ENCODE measurements at regions not wholly inside any gene's neighbourhood (a gene's known extent, or its start where the extent isn't known, plus 50 kb on each side); places are given as distances from the start of the nearest gene placed in this dataset.

DNA sequence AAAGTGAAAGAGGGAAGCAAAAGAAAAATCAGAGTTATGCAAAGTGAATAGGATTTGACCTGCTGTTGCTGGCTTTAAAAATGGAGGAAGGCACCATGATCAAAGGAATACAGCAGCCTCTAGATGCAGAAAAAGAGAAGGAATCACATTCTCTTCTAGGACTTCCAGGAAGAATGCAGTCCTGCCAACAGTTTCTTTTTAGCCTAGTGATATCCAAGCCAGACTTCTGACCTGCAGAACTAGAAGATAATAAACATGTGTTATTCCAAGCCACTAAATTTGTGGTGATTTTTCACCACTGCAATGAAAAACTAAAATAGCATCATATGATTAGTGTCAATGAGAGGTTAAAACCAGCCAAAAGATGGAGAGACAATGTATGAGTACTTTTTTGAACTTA lies 101.9 kb upstream of the ADAMTS5 start:
- Histone ChIP-seq H2AFZ (ENCODE audit: low read depth, low read length) (no peak overlapping the region), H3K4me2 (ENCODE audit: low read length) (no peak overlapping the region), H3K27ac (ENCODE audit: low read depth, low read length) (no peak overlapping the region), H3K27me3 (ENCODE audit: insufficient read depth, low read length) (no peaks in the 10 kb centered on the region), H3K9ac (ENCODE audit: low read length) (no peak overlapping the region), H3K9me3 (ENCODE audit: insufficient read depth, low read depth, low read length) (no peaks in the 10 kb centered on the region), H3K4me3 (ENCODE audit: insufficient read depth, low read depth, low read length) (no peak overlapping the region), H3K4me1 (ENCODE audit: insufficient read depth, low read length) (no peaks in the 10 kb centered on the region), H4K20me1 (ENCODE audit: insufficient read depth, low read length) (no peaks in the 10 kb centered on the region), H3K36me3 (ENCODE audit: insufficient read depth, low read length) (no peaks in the 10 kb centered on the region), H3K79me2 (ENCODE audit: insufficient read depth, low read length) (no peaks in the 10 kb centered on the region)
- TF ChIP-seq, protein P1, sequence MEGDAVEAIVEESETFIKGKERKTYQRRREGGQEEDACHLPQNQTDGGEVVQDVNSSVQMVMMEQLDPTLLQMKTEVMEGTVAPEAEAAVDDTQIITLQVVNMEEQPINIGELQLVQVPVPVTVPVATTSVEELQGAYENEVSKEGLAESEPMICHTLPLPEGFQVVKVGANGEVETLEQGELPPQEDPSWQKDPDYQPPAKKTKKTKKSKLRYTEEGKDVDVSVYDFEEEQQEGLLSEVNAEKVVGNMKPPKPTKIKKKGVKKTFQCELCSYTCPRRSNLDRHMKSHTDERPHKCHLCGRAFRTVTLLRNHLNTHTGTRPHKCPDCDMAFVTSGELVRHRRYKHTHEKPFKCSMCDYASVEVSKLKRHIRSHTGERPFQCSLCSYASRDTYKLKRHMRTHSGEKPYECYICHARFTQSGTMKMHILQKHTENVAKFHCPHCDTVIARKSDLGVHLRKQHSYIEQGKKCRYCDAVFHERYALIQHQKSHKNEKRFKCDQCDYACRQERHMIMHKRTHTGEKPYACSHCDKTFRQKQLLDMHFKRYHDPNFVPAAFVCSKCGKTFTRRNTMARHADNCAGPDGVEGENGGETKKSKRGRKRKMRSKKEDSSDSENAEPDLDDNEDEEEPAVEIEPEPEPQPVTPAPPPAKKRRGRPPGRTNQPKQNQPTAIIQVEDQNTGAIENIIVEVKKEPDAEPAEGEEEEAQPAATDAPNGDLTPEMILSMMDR (IDR thresholded peaks at IDR 0.05; ENCODE audit: insufficient read depth, low read depth, low read length), result no peak
- no peak for TF ChIP-seq EZH2 (IDR thresholded peaks at IDR 0.05; ENCODE audit: insufficient read depth, low read length)
- Mint-ChIP-seq H3K4me1 (ENCODE audit: low read depth, unreplicated experiment) (no peaks in the 10 kb centered on the region), H3K9me3 (ENCODE audit: unreplicated experiment) (no peaks in the 10 kb centered on the region), H3K4me3 (ENCODE audit: unreplicated experiment) (no peak overlapping the region), H3K27me3 (ENCODE audit: low read depth, unreplicated experiment) (no peaks in the 10 kb centered on the region), H3K36me3 (ENCODE audit: low read depth, unreplicated experiment) (no peaks in the 10 kb centered on the region), H3K27ac (ENCODE audit: unreplicated experiment) (no peak overlapping the region)
- DNase-seq (ENCODE audit: low read depth), result no peak
- FAIRE-seq, result no peak

DNA sequence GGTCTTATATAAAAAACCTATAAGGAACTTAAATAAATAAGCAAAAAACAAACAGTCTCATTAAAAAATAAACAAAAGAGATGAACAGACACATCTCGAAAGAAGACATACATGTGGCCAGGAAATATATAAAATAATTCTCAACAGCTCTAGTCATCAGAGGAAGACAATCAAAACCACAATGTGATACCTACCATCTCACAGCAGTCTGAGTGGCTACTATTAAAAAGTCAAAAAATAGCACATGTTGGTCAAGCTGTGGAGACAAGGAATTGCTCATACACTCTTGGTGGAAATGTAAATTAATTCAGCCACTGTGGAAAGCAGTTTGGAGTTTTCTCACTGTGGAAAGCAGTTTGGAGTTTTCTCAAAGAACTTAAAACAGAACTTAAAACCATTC lies 100.3 kb upstream of the ADAMTS5 start:
- TF ChIP-seq EZH2 (IDR thresholded peaks at IDR 0.05; ENCODE audit: insufficient read depth, low read length), result no peak
- TF ChIP-seq, protein P1 (IDR thresholded peaks at IDR 0.05; ENCODE audit: insufficient read depth, low read depth, low read length), result no peak
- DNase-seq (ENCODE audit: low read depth), result no peak
- Histone ChIP-seq H3K27me3 (ENCODE audit: insufficient read depth, low read length) (no peaks in the 10 kb centered on the region), H3K4me1 (ENCODE audit: insufficient read depth, low read length) (no peaks in the 10 kb centered on the region), H4K20me1 (ENCODE audit: insufficient read depth, low read length) (no peaks in the 10 kb centered on the region), H3K27ac (ENCODE audit: low read depth, low read length) (no peak overlapping the region), H3K79me2 (ENCODE audit: insufficient read depth, low read length) (no peaks in the 10 kb centered on the region), H3K4me2 (ENCODE audit: low read length) (no peak overlapping the region), H3K9me3 (ENCODE audit: insufficient read depth, low read depth, low read length) (no peaks in the 10 kb centered on the region), H3K36me3 (ENCODE audit: insufficient read depth, low read length) (no peaks in the 10 kb centered on the region), H2AFZ (ENCODE audit: low read depth, low read length) (no peak overlapping the region), H3K4me3 (ENCODE audit: insufficient read depth, low read depth, low read length) (no peak overlapping the region), H3K9ac (ENCODE audit: low read length) (no peak overlapping the region)
- H3K4me1 Mint-ChIP-seq (ENCODE audit: low read depth, unreplicated experiment), result no peaks in the 10 kb centered on the region
- H3K4me3 Mint-ChIP-seq (ENCODE audit: unreplicated experiment), result no peak overlapping the region
- H3K27me3 Mint-ChIP-seq (ENCODE audit: low read depth, unreplicated experiment), result no peaks in the 10 kb centered on the region
- H3K27ac Mint-ChIP-seq (ENCODE audit: unreplicated experiment), result no peak overlapping the region
- FAIRE-seq, result no peak
- H3K36me3 Mint-ChIP-seq (ENCODE audit: low read depth, unreplicated experiment), result no peaks in the 10 kb centered on the region
- H3K9me3 Mint-ChIP-seq (ENCODE audit: unreplicated experiment), result peaks cover 3% of the 10 kb centered on the region

DNA sequence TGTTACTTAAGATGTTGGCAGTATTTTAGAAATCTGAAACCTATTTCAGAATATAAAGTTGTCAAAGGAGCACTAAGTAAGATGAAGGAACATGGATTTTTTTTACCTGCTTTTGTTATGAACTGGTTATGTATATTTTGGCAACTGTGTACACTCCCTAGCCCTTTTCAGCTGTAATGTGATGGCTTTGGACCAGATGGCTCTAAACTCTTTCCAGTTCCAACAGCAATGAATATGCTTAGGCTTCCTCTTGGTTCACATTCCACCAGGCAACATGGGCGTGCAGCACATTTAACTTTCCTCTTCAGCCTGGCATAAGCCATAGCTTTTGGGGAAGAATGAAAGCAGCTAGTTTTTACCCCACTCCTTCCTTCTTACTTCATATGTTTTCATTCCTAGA lies 95.6 kb upstream of the ADAMTS5 start:
- no peaks in the 10 kb centered on the region for H3K4me1 ChIP-seq (ENCODE audit: insufficient read depth, low read length)
- no peak overlapping the region for H3K27ac Mint-ChIP-seq (ENCODE audit: unreplicated experiment)
- H3K9ac ChIP-seq (ENCODE audit: low read length), result no peak overlapping the region
- no peak overlapping the region for H3K27ac ChIP-seq (ENCODE audit: low read depth, low read length)
- no peaks in the 10 kb centered on the region for H3K36me3 ChIP-seq (ENCODE audit: insufficient read depth, low read length)
- H3K27me3 ChIP-seq (ENCODE audit: insufficient read depth, low read length), result no peaks in the 10 kb centered on the region
- DNase-seq (ENCODE audit: low read depth) (no peak), FAIRE-seq (no peak)
- peaks cover 3% of the 10 kb centered on the region for H3K9me3 Mint-ChIP-seq (ENCODE audit: unreplicated experiment)
- H2AFZ ChIP-seq (ENCODE audit: low read depth, low read length), result no peak overlapping the region
- no peak overlapping the region for H3K4me3 Mint-ChIP-seq (ENCODE audit: unreplicated experiment)
- no peak overlapping the region for H3K4me2 ChIP-seq (ENCODE audit: low read length)
- no peaks in the 10 kb centered on the region for H3K36me3 Mint-ChIP-seq (ENCODE audit: low read depth, unreplicated experiment)
- H3K4me1 Mint-ChIP-seq (ENCODE audit: low read depth, unreplicated experiment), result no peaks in the 10 kb centered on the region
- H3K79me2 ChIP-seq (ENCODE audit: insufficient read depth, low read length), result no peaks in the 10 kb centered on the region
- H3K27me3 Mint-ChIP-seq (ENCODE audit: low read depth, unreplicated experiment), result no peaks in the 10 kb centered on the region
- no peaks in the 10 kb centered on the region for H4K20me1 ChIP-seq (ENCODE audit: insufficient read depth, low read length)
- no peak overlapping the region for H3K4me3 ChIP-seq (ENCODE audit: insufficient read depth, low read depth, low read length)
- no peak for TF ChIP-seq EZH2 (IDR thresholded peaks at IDR 0.05; ENCODE audit: insufficient read depth, low read length)
- TF ChIP-seq, protein P1 (IDR thresholded peaks at IDR 0.05; ENCODE audit: insufficient read depth, low read depth, low read length), result no peak
- H3K9me3 ChIP-seq (ENCODE audit: insufficient read depth, low read depth, low read length), result no peaks in the 10 kb centered on the region
